Trophoblast cell (in vitro differentiated cells and primary cell): ENCODE measurements at regions not wholly inside any gene's neighbourhood (a gene's known extent, or its start where the extent isn't known, plus 50 kb on each side); places are given as distances from the start of the nearest gene placed in this dataset.

Experiments
- DNase-seq, 2 donors: peaks; one replicate each; pipeline ENCODE4 v3.0.0-alpha.2; 2016
- H2AFZ ChIP-seq: 2 replicates; pipeline ENCODE4 v1.6.1; 2013; ENCODE audit warnings: low read length, moderate library complexity, mild to moderate bottlenecking; ENCODE audit not compliant: insufficient read depth, poor library complexity
- H2AK5ac ChIP-seq: 2 replicates; pipeline ENCODE4 v1.6.1; 2013; ENCODE audit warnings: mild to moderate bottlenecking, low read length
- H2BK120ac ChIP-seq: 2 replicates; pipeline ENCODE4 v1.6.1; 2013; ENCODE audit warnings: low read length, mild to moderate bottlenecking, moderate library complexity; ENCODE audit not compliant: insufficient read depth, poor library complexity
- H2BK12ac ChIP-seq: 2 replicates; pipeline ENCODE4 v1.6.1; 2013; ENCODE audit warnings: mild to moderate bottlenecking, low read length, moderate library complexity
- H2BK5ac ChIP-seq: 2 replicates; pipeline ENCODE4 v1.6.1; 2013; ENCODE audit warnings: low read length, low read depth, moderate library complexity, mild to moderate bottlenecking; ENCODE audit not compliant: poor library complexity
- H3K14ac ChIP-seq: 2 replicates; pipeline ENCODE4 v1.6.1; 2013; ENCODE audit warnings: mild to moderate bottlenecking, low read length
- H3K18ac ChIP-seq: 2 replicates; pipeline ENCODE4 v1.6.1; 2013; ENCODE audit warnings: mild to moderate bottlenecking, low read length
- H3K23ac ChIP-seq: 2 replicates; pipeline ENCODE4 v1.6.1; 2013; ENCODE audit warnings: low read length
- H3K27ac ChIP-seq: 2 replicates; pipeline ENCODE4 v1.5.1; 2013; ENCODE audit warnings: low read depth, mild to moderate bottlenecking, inconsistent platforms, low read length, moderate library complexity
- H3K27me3 ChIP-seq: 2 replicates; pipeline ENCODE4 v1.6.1; 2013; ENCODE audit warnings: inconsistent platforms, mild to moderate bottlenecking, low read length, moderate library complexity; ENCODE audit not compliant: insufficient read depth
- H3K36me3 ChIP-seq, 2 experiments: 1 replicate in 1 of 2; 2 replicates in 1 of 2; pipeline ENCODE4 v1.6.1; 2013; ENCODE audit warnings: low read length in 2 of 2, mild to moderate bottlenecking in 2 of 2, moderate library complexity in 1 of 2; ENCODE audit not compliant: insufficient read depth in 2 of 2, control insufficient read depth in 1 of 2
- H3K4ac ChIP-seq: 2 replicates; pipeline ENCODE4 v1.6.1; 2013; ENCODE audit warnings: low read depth, mild to moderate bottlenecking, low read length, moderate library complexity
- H3K4me1 ChIP-seq, 2 experiments: 1 replicate in 1 of 2; 2 replicates in 1 of 2; pipeline ENCODE4 v1.6.1; 2013; ENCODE audit warnings: low read length in 2 of 2, mild to moderate bottlenecking in 2 of 2, moderate library complexity in 1 of 2; ENCODE audit not compliant: insufficient read depth in 2 of 2, control insufficient read depth in 1 of 2
- H3K4me2 ChIP-seq: 2 replicates; pipeline ENCODE4 v1.6.1; 2013; ENCODE audit warnings: inconsistent platforms, mild to moderate bottlenecking, low read length, moderate library complexity
- H3K4me3 ChIP-seq: 2 replicates; pipeline ENCODE4 v1.5.1; 2013; ENCODE audit warnings: mild to moderate bottlenecking, low read depth, low read length, inconsistent platforms
- H3K79me1 ChIP-seq: one replicate; pipeline ENCODE4 v1.6.1; 2013; ENCODE audit warnings: low read length
- H3K79me2 ChIP-seq: 2 replicates; pipeline ENCODE4 v1.6.1; 2013; ENCODE audit warnings: low read length, mild to moderate bottlenecking; ENCODE audit not compliant: control insufficient read depth, insufficient read depth, poor library complexity
- H3K9ac ChIP-seq: 2 replicates; pipeline ENCODE4 v1.6.1; 2013; ENCODE audit warnings: mild to moderate bottlenecking, low read length
- H3K9me3 ChIP-seq: 2 replicates; pipeline ENCODE4 v1.6.1; 2013; ENCODE audit warnings: low read depth, mild to moderate bottlenecking, control low read depth, inconsistent platforms, low read length; ENCODE audit not compliant: insufficient read depth
- H4K12ac ChIP-seq: 2 replicates; pipeline ENCODE4 v1.6.1; 2013; ENCODE audit warnings: low read depth, mild to moderate bottlenecking, low read length, moderate library complexity
- H4K8ac ChIP-seq: 2 replicates; pipeline ENCODE4 v1.6.1; 2013; ENCODE audit warnings: low read depth, mild to moderate bottlenecking, low read length, moderate library complexity
- H4K91ac ChIP-seq: one replicate; pipeline ENCODE4 v1.6.1; 2013; ENCODE audit warnings: low read depth, mild to moderate bottlenecking, low read length, moderate library complexity
- WGBS: extraction: QIAGEN DNeasy Blood & Tissue Kit; methylation state at CpG from one replicate; pipeline ENCODE4 v1.1.7; 2013; ENCODE audit warnings: missing lambda C conversion rate; ENCODE audit not compliant: insufficient read length, insufficient coverage; ENCODE audit errors: extremely low coverage; 5-methylcytosine and 5-hydroxymethylcytosine counted together

GRCh38 chr2:67646714-67647333 lies 249.7 kb downstream of the ETAA1 start:
- Histone ChIP-seq H3K4me2 (no peak overlapping the region), H3K14ac (no peak overlapping the region), H2AK5ac (no peak overlapping the region), H3K9ac (no peak overlapping the region), H3K36me3 (no peaks in the 10 kb centered on the region), H3K4ac (no peak overlapping the region), H2BK5ac (no peak overlapping the region), H3K27me3 (no peaks in the 10 kb centered on the region), H3K4me3 (no peak overlapping the region), H4K91ac (no peak overlapping the region), H4K8ac (no peak overlapping the region), H2BK12ac (no peak overlapping the region), H2AFZ (no peak overlapping the region), H3K79me1 (peaks cover 3% of the 10 kb centered on the region), H3K79me2 (no peaks in the 10 kb centered on the region), H2BK120ac (no peak overlapping the region), H3K18ac (no peak overlapping the region), H3K9me3 (peaks cover 6% of the 10 kb centered on the region), H3K4me1 (peaks cover 6 to 8% of the 10 kb centered on the region in 2 experiments), H3K23ac (no peak overlapping the region), H3K27ac (no peak overlapping the region), H4K12ac (no peak overlapping the region)
- no peak for DNase-seq
- WGBS = no CpG with 5 or more reads among the region's 6 CpGs

DNA sequence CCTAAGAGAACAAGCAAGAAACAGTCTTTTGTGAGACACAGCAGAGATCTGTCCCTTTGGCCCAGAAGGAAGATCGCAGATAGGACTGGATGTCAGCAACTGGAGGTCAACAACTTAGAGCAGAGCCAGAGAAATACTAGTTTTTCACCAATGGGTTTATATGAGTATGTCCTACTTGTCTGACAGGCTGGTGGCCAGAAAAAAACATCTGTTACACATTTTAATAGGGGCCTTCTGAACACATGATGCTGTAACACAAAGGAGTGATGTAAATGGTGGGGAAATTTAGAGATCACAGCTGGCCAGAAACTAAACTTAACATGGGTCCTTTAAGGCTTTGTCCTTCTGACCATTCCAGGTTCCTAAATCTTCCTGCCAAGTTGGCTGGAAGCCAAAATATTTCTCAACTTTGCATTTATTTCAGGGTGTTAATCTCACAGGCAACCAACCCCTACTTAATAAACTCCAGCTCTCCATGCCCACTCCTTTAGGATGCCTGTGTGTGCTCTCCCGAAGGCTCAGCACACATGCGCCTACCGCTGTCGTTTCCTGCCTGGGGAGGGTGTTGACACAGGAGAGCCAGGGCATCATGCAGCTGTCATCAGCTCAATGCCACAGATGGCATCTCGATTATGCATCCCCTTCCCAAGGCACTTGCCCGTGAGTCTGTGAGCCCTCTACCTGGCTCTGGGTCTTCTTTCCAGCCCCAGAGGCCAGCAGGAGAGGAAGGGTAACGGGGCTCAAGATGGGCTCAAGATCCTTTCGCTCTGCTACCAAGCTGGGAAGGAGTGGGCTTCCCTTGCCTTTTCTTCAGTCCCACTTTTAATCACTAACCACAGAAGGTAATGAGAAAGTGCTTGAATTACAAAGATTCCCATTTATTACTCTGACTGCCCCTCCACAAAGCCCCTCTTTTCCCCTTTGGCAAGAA lies 252.5 kb downstream of the ETAA1 start:
- Histone ChIP-seq H2BK12ac (peak overlapping the region; percentile 96), H2BK5ac (no peak overlapping the region), H3K79me2 (no peaks in the 10 kb centered on the region), H3K27ac (no peak overlapping the region), H2AK5ac (peak overlapping the region; percentile 10), H3K23ac (no peak overlapping the region), H3K18ac (no peak overlapping the region), H3K14ac (no peak overlapping the region), H4K8ac (no peak overlapping the region), H2BK120ac (peak overlapping the region; percentile 21), H4K91ac (peak overlapping the region; percentile 39), H3K27me3 (no peaks in the 10 kb centered on the region), H3K9me3 (peaks cover 6% of the 10 kb centered on the region), H3K4ac (no peak overlapping the region), H3K4me2 (no peak overlapping the region), H3K4me3 (no peak overlapping the region), H3K4me1 (peaks cover 6 to 8% of the 10 kb centered on the region in 2 experiments), H3K9ac (no peak overlapping the region), H4K12ac (no peak overlapping the region), H3K36me3 (no peaks in the 10 kb centered on the region), H3K79me1 (peaks cover 3% of the 10 kb centered on the region), H2AFZ (no peak overlapping the region)
- WGBS = no CpG with 5 or more reads among the region's 9 CpGs
- DNase-seq = no peak

- Histone ChIP-seq H3K27me3 (no peaks in the 10 kb centered on the region), H3K36me3 (no peaks in the 10 kb centered on the region), H3K18ac (no peak overlapping the region), H4K91ac (no peak overlapping the region), H3K9me3 (peaks cover 6% of the 10 kb centered on the region), H2AK5ac (no peak overlapping the region), H4K8ac (no peak overlapping the region), H3K79me1 (peaks cover 3% of the 10 kb centered on the region), H3K4me3 (no peak overlapping the region), H2BK120ac (no peak overlapping the region), H3K9ac (no peak overlapping the region), H3K4me2 (peak overlapping the region; percentile 39), H2AFZ (no peak overlapping the region), H2BK5ac (no peak overlapping the region), H3K79me2 (no peaks in the 10 kb centered on the region), H2BK12ac (no peak overlapping the region), H3K14ac (no peak overlapping the region), H4K12ac (no peak overlapping the region), H3K4me1 (peaks cover 6 to 8% of the 10 kb centered on the region in 2 experiments), H3K27ac (no peak overlapping the region), H3K23ac (no peak overlapping the region), H3K4ac (no peak overlapping the region)
- no CpG with 5 or more reads among the region's 8 CpGs for WGBS
- peak; percentile 13 to 31 for DNase-seq
Measured at GRCh38 chr2:67650291-67651133, 253.4 kb downstream of the ETAA1 start.

DNA sequence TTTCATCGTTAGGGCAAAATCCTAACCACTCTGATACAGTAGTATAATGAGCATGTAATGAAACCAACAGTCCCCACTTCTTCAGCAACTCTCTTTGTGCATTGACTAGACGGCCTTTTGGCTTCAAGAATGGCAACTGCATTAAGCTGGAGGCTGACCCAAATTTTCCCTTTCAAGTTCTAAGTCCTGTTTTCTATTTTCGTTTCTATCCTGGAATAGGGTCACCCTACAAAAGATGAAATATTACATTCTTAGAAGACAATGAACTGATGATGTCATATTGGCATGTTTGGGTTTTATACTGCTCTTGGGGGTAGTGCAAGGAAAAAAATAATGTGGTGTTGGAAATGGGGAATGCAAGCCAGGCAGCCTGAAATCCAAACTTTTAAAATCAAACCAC lies 254.4 kb downstream of the ETAA1 start:
- Histone ChIP-seq H3K14ac (no peak overlapping the region), H3K36me3 (no peaks in the 10 kb centered on the region), H3K18ac (no peak overlapping the region), H3K4me1 (peaks cover 6 to 8% of the 10 kb centered on the region in 2 experiments), H3K79me2 (no peaks in the 10 kb centered on the region), H3K23ac (no peak overlapping the region), H4K8ac (no peak overlapping the region), H3K9ac (no peak overlapping the region), H2BK5ac (no peak overlapping the region), H2BK12ac (no peak overlapping the region), H3K27ac (no peak overlapping the region), H3K79me1 (peaks cover 3% of the 10 kb centered on the region), H3K4me3 (no peak overlapping the region), H3K27me3 (no peaks in the 10 kb centered on the region), H3K4ac (no peak overlapping the region), H4K12ac (no peak overlapping the region), H2AK5ac (no peak overlapping the region), H2BK120ac (no peak overlapping the region), H4K91ac (no peak overlapping the region), H3K4me2 (no peak overlapping the region), H2AFZ (no peak overlapping the region), H3K9me3 (peaks cover 2% of the 10 kb centered on the region)
- DNase-seq = no peak
- WGBS = no CpG with 5 or more reads among the region's 3 CpGs
